DMS53 treated with DMSO at 0.1 percent for 48 hours (cell line): ENCODE measurements at regions not wholly inside any gene's neighbourhood (a gene's known extent, or its start where the extent isn't known, plus 50 kb on each side); places are given as distances from the start of the nearest gene placed in this dataset.

ENCODE experiments used
- DNase-seq: peaks from one replicate; lab custom pipeline; 2025; ENCODE audit not compliant: unreplicated experiment; lab: John Stamatoyannopoulos, UW

- no peak for DNase-seq
Measured at GRCh38 chr9:109729513-109729912, 50.5 kb upstream of the PALM2AKAP2 start.
